ENCODE measurements at regions not wholly inside any gene's neighbourhood (a gene's known extent, or its start where the extent isn't known, plus 50 kb on each side); places are given as distances from the start of the nearest gene placed in this dataset.

- DNase-seq: no peak
- Histone ChIP-seq H3K36me3 (no peaks in the 10 kb centered on the region), H3K4me3 (ENCODE audit: low read depth, low read length) (no peak overlapping the region), H3K4me1 (no peaks in the 10 kb centered on the region), H3K9me3 (no peaks in the 10 kb centered on the region), H3K27me3 (no peaks in the 10 kb centered on the region)
- no peak for TF ChIP-seq CTCF (IDR thresholded peaks at IDR 0.05; ENCODE audit: low read depth, low read length)
Observed at GRCh38 chr9:30673132-30673531, 1711.3 kb upstream of the ACO1 start.

- no peak for TF ChIP-seq CTCF (IDR thresholded peaks at IDR 0.05; ENCODE audit: low read depth, low read length)
- no peaks in the 10 kb centered on the region for H3K27me3 ChIP-seq
- no peak overlapping the region for H3K4me3 ChIP-seq (ENCODE audit: low read depth, low read length)
- H3K9me3 ChIP-seq: no peaks in the 10 kb centered on the region
- no peak for DNase-seq
- no peaks in the 10 kb centered on the region for H3K36me3 ChIP-seq
- no peaks in the 10 kb centered on the region; the same call in 1 of the 2 replicates for H3K4me1 ChIP-seq
Observed at GRCh38 chr9:30676651-30677050, 1707.8 kb upstream of the ACO1 start.

DNA sequence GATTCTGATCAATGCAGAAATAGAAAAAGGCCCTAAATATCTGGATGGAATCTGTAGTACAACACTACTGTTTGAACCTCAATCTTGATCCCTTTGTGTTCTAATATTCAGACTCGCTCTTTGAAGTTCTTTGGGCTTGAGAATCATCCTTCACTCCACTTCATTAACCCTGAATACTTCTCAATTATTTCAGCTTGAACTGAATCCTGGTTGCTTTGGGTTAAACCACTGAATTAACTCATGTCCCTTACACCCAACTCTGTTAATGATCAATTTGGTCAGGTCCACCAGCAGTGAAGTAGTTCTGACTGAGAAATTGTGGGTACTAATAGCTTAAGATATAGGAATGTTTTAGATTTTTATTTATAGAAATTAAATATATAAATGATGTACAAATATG, 1707.2 kb upstream of the ACO1 start:
- no peak for DNase-seq
- Histone ChIP-seq H3K9me3 (no peaks in the 10 kb centered on the region), H3K4me3 (ENCODE audit: low read depth, low read length) (no peak overlapping the region), H3K4me1 (peaks cover under 1% of the 10 kb centered on the region; the same call in 1 of the 2 replicates), H3K36me3 (no peaks in the 10 kb centered on the region), H3K27me3 (no peaks in the 10 kb centered on the region)
- TF ChIP-seq CTCF (IDR thresholded peaks at IDR 0.05; ENCODE audit: low read depth, low read length): no peak

DNA sequence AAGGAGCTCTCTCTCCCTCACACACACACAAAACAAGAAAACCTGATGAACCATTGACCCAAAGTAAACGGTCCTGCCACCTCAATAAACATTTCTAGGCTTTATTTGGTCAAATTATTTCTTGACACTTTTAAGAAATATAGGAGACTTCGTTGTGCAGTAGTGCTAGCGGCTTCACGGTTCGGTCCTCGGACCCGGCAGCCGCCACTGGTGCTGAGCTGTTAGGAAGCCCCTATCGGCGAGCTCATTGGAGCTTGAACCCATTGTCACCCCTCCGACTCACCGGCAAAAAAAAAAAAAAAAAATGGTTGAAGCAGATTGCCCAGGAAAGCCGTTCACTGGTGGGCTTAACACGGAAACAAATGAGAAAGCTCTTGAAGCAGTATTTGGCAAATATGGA, 1695.6 kb upstream of the ACO1 start:
- Histone ChIP-seq H3K4me3 (ENCODE audit: low read depth, low read length) (no peak overlapping the region), H3K36me3 (no peaks in the 10 kb centered on the region), H3K27me3 (no peaks in the 10 kb centered on the region), H3K9me3 (no peaks in the 10 kb centered on the region), H3K4me1 (no peaks in the 10 kb centered on the region)
- TF ChIP-seq CTCF (IDR thresholded peaks at IDR 0.05; ENCODE audit: low read depth, low read length): no peak
- no peak for DNase-seq

GRCh38 chr9:30697958-30698357, 1686.5 kb upstream of the ACO1 start:
- Histone ChIP-seq H3K27me3 (no peaks in the 10 kb centered on the region), H3K36me3 (no peaks in the 10 kb centered on the region), H3K4me1 (no peaks in the 10 kb centered on the region), H3K9me3 (no peaks in the 10 kb centered on the region), H3K4me3 (ENCODE audit: low read depth, low read length) (no peak overlapping the region)
- TF ChIP-seq CTCF (IDR thresholded peaks at IDR 0.05; ENCODE audit: low read depth, low read length): no peak
- DNase-seq: no peak

GRCh38 chr9:30711591-30711990, 1672.9 kb upstream of the ACO1 start:
- Histone ChIP-seq H3K4me1 (peaks cover 12% of the 10 kb centered on the region), H3K9me3 (no peaks in the 10 kb centered on the region), H3K36me3 (no peaks in the 10 kb centered on the region), H3K4me3 (ENCODE audit: low read depth, low read length) (no peak overlapping the region), H3K27me3 (no peaks in the 10 kb centered on the region)
- no peak for TF ChIP-seq CTCF (IDR thresholded peaks at IDR 0.05; ENCODE audit: low read depth, low read length)
- no peak for DNase-seq
